GM12872 (cell line): ENCODE measurements at regions not wholly inside any gene's neighbourhood (a gene's known extent, or its start where the extent isn't known, plus 50 kb on each side); places are given as distances from the start of the nearest gene placed in this dataset.

Experiments
- TF ChIP-seq, protein P1 (sequence below): IDR thresholded peaks from 3 replicates; pipeline ENCODE4 v1.5.1; 2011; ENCODE audit warnings: low read depth, mild to moderate bottlenecking, low read length, moderate library complexity; ENCODE audit not compliant: insufficient read depth

GRCh38 chr6:105940990-105941389 lies 145.1 kb upstream of the PRDM1 start:
- TF ChIP-seq, protein P1, sequence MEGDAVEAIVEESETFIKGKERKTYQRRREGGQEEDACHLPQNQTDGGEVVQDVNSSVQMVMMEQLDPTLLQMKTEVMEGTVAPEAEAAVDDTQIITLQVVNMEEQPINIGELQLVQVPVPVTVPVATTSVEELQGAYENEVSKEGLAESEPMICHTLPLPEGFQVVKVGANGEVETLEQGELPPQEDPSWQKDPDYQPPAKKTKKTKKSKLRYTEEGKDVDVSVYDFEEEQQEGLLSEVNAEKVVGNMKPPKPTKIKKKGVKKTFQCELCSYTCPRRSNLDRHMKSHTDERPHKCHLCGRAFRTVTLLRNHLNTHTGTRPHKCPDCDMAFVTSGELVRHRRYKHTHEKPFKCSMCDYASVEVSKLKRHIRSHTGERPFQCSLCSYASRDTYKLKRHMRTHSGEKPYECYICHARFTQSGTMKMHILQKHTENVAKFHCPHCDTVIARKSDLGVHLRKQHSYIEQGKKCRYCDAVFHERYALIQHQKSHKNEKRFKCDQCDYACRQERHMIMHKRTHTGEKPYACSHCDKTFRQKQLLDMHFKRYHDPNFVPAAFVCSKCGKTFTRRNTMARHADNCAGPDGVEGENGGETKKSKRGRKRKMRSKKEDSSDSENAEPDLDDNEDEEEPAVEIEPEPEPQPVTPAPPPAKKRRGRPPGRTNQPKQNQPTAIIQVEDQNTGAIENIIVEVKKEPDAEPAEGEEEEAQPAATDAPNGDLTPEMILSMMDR = no peak

- TF ChIP-seq, protein P1 = no peak
These were observed 149.2 kb upstream of the PRDM1 start for GRCh38 chr6:105936972-105937371.

DNA sequence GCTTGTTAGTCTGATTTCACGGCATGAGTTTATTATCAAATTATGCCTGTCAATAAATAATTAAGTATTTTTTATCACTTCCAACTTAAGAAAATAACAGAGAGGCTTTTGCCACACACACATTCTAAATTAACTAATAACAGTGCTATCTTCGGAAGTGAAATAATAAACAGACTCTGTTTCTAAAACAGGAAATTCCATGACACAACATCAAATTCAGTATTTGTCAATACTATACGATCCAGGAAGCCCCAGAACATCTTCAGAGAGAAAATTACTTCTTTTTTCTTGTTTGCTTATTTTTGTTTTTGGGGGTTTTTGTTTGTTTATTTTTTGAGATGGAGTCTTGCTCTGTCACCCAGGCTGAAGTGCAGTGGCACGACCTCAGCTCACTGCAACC lies 150.7 kb upstream of the PRDM1 start:
- TF ChIP-seq, protein P1 = no peak

DNA sequence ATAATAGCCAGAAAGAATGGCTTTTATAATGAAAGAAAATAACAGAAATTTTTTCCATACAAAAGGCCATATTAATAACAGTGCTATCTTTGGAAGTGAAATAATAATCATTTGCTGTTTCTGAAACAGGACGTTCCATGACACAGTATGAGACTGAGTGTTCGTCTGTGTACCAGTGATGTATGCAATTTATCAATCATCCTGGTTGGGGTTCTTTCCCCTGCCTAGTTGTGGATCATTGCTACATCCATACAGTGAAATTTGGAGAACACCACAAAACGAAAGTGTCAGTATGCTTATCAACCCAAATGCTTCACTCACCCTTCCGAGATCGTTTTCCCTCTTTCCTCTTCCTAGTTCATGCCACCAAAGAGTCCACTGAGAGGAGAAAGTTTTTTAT lies 151.4 kb upstream of the PRDM1 start:
- TF ChIP-seq, protein P1 = no peak

GRCh38 chr6:105932440-105932839 lies 153.7 kb upstream of the PRDM1 start:
- TF ChIP-seq, protein P1 = no peak

DNA sequence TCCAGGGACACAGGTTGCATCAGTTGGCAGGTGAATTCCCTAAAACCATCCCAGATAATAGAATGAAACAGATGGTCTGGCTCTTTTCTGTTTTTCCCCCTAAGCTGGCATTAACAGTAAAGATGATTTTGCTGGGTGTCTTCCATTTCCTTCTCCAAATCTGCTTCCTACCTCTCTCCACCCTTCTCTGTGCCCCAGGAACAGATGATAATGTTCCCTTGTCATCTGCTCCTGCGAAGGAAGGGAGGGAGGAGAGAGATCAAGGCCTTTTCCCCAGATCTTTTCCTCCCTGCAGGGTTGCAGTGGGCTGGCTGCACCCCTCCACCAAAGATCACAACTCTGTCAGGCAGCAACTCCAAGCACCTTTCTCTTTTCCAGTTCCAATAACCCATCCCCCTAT lies 156.5 kb upstream of the PRDM1 start:
- TF ChIP-seq, protein P1 = no peak

- TF ChIP-seq, protein P1 = no peak
These were observed 159.8 kb upstream of the PRDM1 start for GRCh38 chr6:105926318-105926717.

- TF ChIP-seq, protein P1 = no peak
These were observed 160.4 kb upstream of the PRDM1 start for GRCh38 chr6:105925706-105926105.
